ENCODE measurements at regions not wholly inside any gene's neighbourhood (a gene's known extent, or its start where the extent isn't known, plus 50 kb on each side); places are given as distances from the start of the nearest gene placed in this dataset.

DNA sequence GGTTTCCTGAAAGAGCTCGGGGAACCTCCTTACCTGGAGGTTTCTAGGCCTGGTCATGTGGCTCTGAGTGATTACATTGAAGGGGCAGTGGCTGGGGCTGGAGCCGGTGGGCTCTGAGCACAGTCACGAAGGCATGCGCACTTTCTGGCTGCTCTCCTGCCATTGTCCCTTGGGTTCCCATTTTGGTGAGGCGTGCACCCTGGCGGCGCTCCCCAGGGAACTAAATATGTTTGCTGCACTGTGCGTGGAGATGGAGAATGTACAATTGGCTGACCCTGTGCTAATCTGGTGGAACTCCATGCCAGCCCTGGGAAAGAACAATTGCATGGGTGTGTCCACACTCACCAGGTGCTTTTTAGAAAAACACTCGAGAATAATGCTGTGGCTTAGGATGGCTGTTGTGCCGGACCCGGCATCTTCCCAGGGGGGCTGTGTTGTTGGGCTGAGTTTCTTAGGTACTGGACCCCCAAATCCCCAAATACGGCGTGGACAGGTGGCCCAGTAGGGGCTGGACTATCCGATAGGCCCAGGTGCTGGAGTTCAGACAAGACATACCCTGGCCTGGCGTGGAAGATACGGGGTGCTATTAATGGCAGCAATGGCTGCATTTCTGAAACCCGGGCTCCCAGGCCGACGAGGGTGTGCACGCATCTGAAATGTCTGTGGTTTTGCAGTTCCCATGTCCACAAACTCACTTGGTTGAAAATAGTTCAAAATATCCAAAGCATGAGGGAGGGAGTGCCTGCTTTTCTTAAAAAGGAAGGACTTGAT lies 230.5 kb downstream of the SEC14L1 start:
- TF ChIP-seq, protein P1, sequence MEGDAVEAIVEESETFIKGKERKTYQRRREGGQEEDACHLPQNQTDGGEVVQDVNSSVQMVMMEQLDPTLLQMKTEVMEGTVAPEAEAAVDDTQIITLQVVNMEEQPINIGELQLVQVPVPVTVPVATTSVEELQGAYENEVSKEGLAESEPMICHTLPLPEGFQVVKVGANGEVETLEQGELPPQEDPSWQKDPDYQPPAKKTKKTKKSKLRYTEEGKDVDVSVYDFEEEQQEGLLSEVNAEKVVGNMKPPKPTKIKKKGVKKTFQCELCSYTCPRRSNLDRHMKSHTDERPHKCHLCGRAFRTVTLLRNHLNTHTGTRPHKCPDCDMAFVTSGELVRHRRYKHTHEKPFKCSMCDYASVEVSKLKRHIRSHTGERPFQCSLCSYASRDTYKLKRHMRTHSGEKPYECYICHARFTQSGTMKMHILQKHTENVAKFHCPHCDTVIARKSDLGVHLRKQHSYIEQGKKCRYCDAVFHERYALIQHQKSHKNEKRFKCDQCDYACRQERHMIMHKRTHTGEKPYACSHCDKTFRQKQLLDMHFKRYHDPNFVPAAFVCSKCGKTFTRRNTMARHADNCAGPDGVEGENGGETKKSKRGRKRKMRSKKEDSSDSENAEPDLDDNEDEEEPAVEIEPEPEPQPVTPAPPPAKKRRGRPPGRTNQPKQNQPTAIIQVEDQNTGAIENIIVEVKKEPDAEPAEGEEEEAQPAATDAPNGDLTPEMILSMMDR (IDR thresholded peaks at IDR 0.05) = no peak
- TF ChIP-seq EP300 (IDR thresholded peaks at IDR 0.05) (no peak), POLR2A (IDR thresholded peaks at IDR 0.05) (no peak)

Data from stomach (tissue), 4 donors.